ENCODE measurements at regions not wholly inside any gene's neighbourhood (a gene's known extent, or its start where the extent isn't known, plus 50 kb on each side); places are given as distances from the start of the nearest gene placed in this dataset.

- TF ChIP-seq CTCF (IDR thresholded peaks at IDR 0.05; ENCODE audit: insufficient read depth, low read depth, low read length) = no peak
- TF ChIP-seq EZH2 (IDR thresholded peaks at IDR 0.05; ENCODE audit: insufficient read depth, low read length) = no peak
These were observed 378.6 kb downstream of the RPS6KC1 start for GRCh38 chr1:213429642-213430041.
